DMS153 (cell line): ENCODE measurements at regions not wholly inside any gene's neighbourhood (a gene's known extent, or its start where the extent isn't known, plus 50 kb on each side); places are given as distances from the start of the nearest gene placed in this dataset.
A peak's percentile ranks its signal among the peaks of the same experiment; 100 is the strongest.

ENCODE experiments used
- DNase-seq: peaks from one replicate; lab custom pipeline; 2025; lab: John Stamatoyannopoulos, UW

DNA sequence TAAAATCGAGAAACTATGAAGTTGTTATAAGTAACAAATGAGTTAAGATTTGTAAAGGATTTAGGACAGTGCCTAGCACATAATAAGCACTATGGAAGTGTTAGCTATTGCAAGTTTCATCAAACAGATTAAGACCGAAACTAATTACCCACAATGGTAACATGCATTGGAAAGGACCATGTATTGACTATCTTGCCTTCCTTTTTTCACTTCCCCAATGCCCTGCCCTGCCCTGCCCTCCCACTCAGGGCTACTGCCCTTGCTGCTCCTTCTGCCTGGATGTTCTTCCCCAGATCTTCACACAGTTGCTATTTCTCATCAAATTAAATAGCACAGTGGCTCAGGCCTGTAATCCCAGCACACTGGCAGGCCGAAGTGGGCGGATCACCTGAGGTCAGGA is 202.1 kb upstream of the PSMD7 start:
- no peak for DNase-seq

GRCh38 chr16:74092336-74092735 is 204.3 kb upstream of the PSMD7 start:
- no peak for DNase-seq

DNA sequence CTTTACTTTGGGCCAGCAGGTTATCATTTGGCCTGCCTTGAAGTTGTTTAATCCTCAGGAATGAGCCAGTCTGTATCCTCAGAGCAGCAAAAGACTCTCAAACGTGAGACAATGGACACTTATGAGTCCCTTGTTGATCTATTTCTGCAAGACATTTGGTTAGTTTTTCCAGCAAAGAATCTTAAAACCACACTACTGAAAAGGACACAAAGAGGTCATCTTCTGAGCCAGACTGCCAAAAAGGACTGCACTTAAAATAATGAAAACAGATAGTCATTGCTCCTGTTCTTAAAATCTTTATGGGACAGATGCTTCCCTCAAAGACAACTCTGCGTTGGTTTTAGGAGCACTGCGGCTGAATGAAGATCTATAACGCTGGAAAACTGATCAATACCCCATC is 205.7 kb upstream of the PSMD7 start:
- DNase-seq: no peak

DNA sequence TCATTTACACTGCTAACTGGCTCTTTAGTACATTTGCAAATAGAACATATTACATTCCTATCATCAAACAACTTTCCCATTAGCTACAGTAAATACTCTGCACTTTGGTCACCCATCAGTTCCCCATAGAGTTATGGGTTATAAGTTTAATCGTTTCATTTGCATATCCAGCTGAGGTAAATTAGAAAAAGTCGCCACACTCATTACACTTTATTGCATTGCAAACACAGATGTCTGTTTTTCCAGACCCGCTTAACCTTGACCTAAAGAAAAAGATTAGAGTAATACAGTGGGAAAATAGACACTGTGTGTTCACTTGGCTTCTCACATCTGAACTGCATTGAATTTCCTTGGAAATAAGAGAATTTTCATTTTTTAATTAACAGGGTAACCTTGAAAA is 213.1 kb upstream of the PSMD7 start:
- DNase-seq: no peak

- DNase-seq: no peak
Measured at GRCh38 chr16:74080311-74080710, 216.3 kb upstream of the PSMD7 start.

- no peak for DNase-seq
Measured at GRCh38 chr16:74079232-74079586, 217.4 kb upstream of the PSMD7 start.

DNA sequence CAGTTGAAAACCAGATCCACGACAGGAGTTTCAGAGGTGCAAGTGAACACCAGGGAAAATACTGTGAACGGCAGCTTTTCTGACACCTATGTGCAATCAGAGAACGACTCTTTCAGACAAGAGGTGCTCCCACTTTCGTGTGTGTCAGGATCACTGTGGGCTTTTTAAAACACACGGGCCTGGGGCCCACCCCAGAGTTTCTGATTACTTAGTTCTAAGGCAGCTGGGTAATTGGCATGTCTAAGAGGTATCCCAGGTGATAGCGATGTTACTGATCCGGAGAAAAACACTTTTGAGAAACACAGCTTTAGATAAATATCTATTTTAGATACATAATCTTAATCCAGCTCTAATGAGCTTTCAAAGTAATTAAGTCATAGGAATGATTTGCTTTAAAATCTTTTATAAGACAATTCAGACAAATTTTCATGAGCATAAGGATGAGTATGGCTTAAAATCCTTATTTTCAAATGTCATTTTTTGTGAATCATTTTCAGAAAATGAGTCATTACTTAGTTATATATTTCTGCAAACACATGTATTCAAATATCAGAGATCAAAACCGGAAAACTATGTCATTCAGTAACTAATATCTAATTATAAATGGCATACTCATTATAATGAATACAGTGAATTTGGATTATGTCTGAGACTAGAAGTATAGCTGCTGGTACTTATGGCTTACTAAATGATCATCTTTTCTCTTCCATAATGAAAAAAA is 217.9 kb upstream of the PSMD7 start:
- DNase-seq: no peak

DNA sequence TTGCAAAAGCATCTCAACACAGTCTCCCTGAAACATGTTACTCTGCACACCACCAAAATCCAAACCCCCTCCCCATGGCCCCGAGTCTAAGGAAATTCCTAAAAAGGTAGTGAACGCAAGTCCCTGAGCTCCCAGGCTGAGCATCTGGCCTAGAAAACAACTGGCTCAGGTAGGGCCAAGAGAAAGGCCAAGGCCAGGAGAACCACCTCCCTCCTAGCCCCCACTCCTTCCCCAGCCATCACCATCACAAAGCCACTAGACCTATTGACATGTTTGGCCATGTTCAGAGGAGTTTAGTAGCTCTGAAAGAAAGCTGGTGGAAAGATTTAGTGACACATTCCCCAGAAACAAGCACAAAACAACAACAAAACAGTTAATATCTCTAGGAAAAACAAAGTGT is 220.0 kb upstream of the PSMD7 start:
- no peak for DNase-seq

- no peak for DNase-seq
Measured at GRCh38 chr16:74075393-74075792, 221.2 kb upstream of the PSMD7 start.

DNA sequence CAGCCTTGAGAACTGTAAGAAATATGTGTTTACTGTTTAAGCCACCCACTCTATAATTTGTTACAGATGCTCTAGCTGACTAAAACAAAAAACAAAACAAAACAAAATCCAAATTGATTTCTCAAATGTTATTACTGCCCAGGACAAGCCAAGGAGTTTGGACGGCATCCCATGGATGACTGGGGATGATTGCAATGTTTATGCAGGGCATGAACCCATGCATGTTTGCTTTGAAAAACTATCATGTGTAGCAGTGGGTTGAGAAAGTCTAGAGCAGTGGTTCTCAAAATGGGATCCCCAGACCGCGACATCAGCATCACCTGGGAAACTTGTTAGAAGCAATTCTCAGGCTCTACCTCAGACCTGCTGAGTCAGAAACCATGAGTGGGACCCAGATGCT is 223.2 kb upstream of the PSMD7 start:
- no peak for DNase-seq

- no peak for DNase-seq
Measured at GRCh38 chr16:74071996-74072535, 224.5 kb upstream of the PSMD7 start.

DNA sequence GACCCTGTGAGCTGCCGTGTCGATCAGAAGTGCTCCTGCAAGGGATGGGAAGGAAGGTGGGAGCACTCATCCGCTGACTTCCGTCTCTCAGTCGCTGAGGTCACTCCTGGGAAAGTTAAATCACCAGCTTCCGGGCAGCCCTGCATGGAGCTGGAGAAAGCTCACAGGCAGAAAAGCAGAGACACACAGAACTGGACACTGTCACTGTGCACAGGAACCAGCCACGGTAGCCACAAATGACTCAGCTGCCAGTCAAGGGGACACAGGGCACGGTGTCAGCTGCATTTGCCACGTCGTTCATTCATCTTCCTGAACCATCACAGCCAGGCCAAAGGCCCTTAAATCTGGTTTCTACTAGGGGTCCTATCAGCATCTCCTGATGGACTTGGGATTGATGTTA is 226.4 kb upstream of the PSMD7 start:
- DNase-seq: no peak

DNA sequence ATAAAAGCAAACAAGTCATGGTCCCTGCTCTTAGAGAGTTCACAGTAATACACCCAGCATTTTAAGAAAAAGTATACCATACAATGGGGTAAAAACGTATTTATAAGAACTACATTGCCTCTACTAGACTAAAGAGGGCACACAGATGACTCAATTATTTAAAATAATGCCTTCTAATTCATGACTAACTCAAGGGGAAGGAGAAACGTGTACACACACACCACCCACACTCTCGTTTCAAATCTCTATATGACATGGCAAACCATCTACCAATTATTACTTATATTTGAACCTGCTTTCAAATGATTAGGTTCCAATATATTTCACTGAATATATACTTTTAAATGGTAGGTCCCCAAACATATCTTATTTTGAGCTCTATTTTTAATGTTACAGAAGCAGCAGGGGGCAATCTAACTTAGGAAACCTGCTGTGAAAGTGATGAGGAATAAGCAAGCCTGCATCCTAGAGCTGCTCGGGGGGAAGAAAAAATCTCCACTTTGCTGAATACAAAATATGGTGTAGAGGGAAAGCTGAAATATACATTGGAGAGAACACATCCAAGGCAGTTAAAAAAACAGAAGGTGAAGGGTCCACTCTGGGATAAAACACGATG is 232.4 kb upstream of the PSMD7 start:
- peak; percentile 8 for DNase-seq

DNA sequence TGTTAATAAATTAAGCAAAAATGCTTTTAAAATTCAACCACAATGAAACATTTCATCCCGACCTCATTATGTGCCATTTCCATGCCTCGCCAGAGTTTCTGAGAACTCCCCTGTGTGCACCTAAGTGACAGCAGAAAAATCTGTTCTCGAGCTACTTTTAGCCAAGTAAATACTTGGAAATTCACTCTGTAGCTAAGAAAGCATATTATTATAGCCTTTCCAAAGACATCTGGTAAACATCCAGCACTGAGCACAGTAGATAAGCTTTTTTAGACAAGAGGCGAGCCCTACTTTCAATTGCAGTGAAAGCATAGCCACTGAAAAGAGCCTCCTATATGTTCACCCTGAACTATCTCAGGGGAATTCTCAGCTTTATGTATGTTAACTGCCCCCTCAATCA is 242.8 kb upstream of the PSMD7 start:
- no peak for DNase-seq

GRCh38 chr16:74053312-74053711 is 243.3 kb upstream of the PSMD7 start:
- no peak for DNase-seq

- no peak for DNase-seq
Measured at GRCh38 chr16:74052016-74052415, 244.6 kb upstream of the PSMD7 start.

GRCh38 chr16:74049027-74049426 is 247.6 kb upstream of the PSMD7 start:
- DNase-seq: no peak

- DNase-seq: peak; percentile 37
Measured at GRCh38 chr16:74046524-74046923, 250.1 kb upstream of the PSMD7 start.

DNA sequence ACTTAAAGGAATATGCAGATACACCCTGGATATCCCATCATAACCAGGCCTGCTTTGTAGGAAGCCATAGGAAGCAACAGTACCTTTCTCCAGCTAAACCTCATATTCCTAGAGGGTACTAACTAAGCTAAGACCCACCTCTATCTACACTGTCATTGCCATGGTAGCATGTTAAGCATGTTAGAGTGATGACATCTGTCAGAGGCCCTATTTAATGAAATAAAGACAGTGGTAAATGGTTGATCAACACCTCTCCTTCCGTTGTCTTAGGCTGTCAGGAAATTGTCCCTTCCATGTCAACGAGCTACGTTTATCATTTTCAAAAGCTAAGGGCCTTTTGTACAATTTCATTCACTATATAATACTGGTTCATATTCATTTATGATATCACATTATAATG is 251.1 kb upstream of the PSMD7 start:
- DNase-seq: no peak

DNA sequence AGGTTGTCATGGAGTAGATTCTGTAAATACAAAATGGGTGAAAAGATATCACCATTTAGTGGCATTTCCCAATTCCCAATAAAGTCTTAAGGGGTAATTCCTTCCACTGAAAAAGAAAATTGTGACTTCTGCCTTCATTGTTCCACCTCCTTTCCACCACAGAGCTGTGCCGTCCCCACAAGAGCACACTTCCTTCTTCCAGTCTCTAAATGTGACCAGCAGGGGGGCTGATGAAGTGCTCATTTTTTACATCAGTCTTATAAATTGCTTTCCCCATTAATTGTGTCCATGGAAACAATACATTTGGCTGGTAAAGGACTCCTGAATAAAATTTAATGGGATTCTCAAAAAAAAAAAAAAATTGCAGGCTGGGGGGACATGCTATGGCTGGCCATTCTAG is 260.8 kb upstream of the PSMD7 start:
- DNase-seq: peak; percentile 28

- peak; percentile 38 for DNase-seq
Measured at GRCh38 chr16:74034862-74035261, 261.8 kb upstream of the PSMD7 start.

DNA sequence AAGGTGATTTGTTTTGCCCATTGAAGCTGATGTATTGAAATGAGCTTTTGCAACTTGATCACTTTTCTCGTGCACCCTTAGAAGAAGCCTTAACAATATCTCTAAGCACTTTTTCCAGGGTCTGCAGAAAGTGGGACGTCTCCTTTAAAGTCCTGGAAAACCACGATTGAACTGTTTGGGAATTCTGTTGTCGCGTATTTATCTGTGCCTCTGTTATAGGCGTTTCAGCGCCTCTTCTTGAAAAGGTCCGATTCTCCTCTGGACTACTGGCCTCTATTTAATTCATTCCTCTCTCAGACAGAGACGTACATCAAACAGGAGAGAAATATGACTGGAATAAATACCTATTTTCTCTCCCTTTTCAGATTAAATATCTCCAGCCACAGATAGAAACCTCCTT is 262.4 kb upstream of the PSMD7 start:
- no peak for DNase-seq

GRCh38 chr16:74033441-74033995 is 263.1 kb upstream of the PSMD7 start:
- DNase-seq: peak; percentile 38

DNA sequence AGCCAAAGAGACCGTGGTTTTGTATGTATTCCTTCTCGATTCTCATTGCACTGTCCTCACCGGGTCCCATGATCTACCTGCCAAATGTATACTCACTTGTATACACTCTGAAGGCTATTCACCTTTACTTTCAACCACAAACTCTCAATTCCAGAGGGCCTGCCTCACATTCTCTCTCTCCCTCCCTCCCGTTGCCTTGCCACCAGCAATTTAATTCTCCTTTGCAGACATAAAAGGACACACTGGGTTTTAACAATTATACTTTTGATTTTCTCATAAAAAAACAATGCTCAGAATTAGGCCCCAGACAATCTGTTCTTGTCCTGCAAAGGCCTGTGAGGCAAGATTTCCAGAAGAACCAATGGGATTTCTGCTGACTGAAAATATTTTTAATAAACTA is 265.1 kb upstream of the PSMD7 start:
- DNase-seq: no peak
